ENCODE measurements at regions not wholly inside any gene's neighbourhood (a gene's known extent, or its start where the extent isn't known, plus 50 kb on each side); places are given as distances from the start of the nearest gene placed in this dataset.

- TF ChIP-seq CTCF (IDR thresholded peaks at IDR 0.05; ENCODE audit: insufficient read depth, low read length, severe bottlenecking) = no peak
- FAIRE-seq (no peak), DNase-seq (ENCODE audit: low read depth) (no peak)
- H3K36me3 ChIP-seq (ENCODE audit: control insufficient read depth, insufficient read depth, low read length) = no peaks in the 10 kb centered on the region
- no peak overlapping the region for H3K4me3 ChIP-seq (ENCODE audit: low read depth, low read length)
- H3K27me3 ChIP-seq (ENCODE audit: control insufficient read depth, insufficient read depth, low read length) = no peaks in the 10 kb centered on the region
These were observed 75.8 kb upstream of the CDH12 start for GRCh38 chr5:22928821-22929482.

GRCh38 chr5:22926574-22926973, 73.4 kb upstream of the CDH12 start:
- no peak for TF ChIP-seq CTCF (IDR thresholded peaks at IDR 0.05; ENCODE audit: insufficient read depth, low read length, severe bottlenecking)
- FAIRE-seq (no peak), DNase-seq (ENCODE audit: low read depth) (no peak)
- H3K36me3 ChIP-seq (ENCODE audit: control insufficient read depth, insufficient read depth, low read length) = no peaks in the 10 kb centered on the region
- H3K27me3 ChIP-seq (ENCODE audit: control insufficient read depth, insufficient read depth, low read length) = no peaks in the 10 kb centered on the region
- H3K4me3 ChIP-seq (ENCODE audit: low read depth, low read length) = no peak overlapping the region

GRCh38 chr5:22918511-22918910, 65.4 kb upstream of the CDH12 start:
- no peaks in the 10 kb centered on the region for H3K36me3 ChIP-seq (ENCODE audit: control insufficient read depth, insufficient read depth, low read length)
- H3K4me3 ChIP-seq (ENCODE audit: low read depth, low read length) = no peak overlapping the region
- no peaks in the 10 kb centered on the region for H3K27me3 ChIP-seq (ENCODE audit: control insufficient read depth, insufficient read depth, low read length)
- no peak for TF ChIP-seq CTCF (IDR thresholded peaks at IDR 0.05; ENCODE audit: insufficient read depth, low read length, severe bottlenecking)
- FAIRE-seq (no peak), DNase-seq (ENCODE audit: low read depth) (no peak)

GRCh38 chr5:22916393-22916792, 63.2 kb upstream of the CDH12 start:
- Histone ChIP-seq H3K4me3 (ENCODE audit: low read depth, low read length) (no peak overlapping the region), H3K36me3 (ENCODE audit: control insufficient read depth, insufficient read depth, low read length) (no peaks in the 10 kb centered on the region), H3K27me3 (ENCODE audit: control insufficient read depth, insufficient read depth, low read length) (no peaks in the 10 kb centered on the region)
- FAIRE-seq (no peak), DNase-seq (ENCODE audit: low read depth) (no peak)
- no peak for TF ChIP-seq CTCF (IDR thresholded peaks at IDR 0.05; ENCODE audit: insufficient read depth, low read length, severe bottlenecking)

- DNase-seq (ENCODE audit: low read depth) (no peak), FAIRE-seq (no peak)
- no peaks in the 10 kb centered on the region for H3K27me3 ChIP-seq (ENCODE audit: control insufficient read depth, insufficient read depth, low read length)
- H3K4me3 ChIP-seq (ENCODE audit: low read depth, low read length) = no peak overlapping the region
- TF ChIP-seq CTCF (IDR thresholded peaks at IDR 0.05; ENCODE audit: insufficient read depth, low read length, severe bottlenecking) = no peak
- H3K36me3 ChIP-seq (ENCODE audit: control insufficient read depth, insufficient read depth, low read length) = no peaks in the 10 kb centered on the region
These were observed 57.9 kb upstream of the CDH12 start for GRCh38 chr5:22911019-22911418.

- H3K36me3 ChIP-seq (ENCODE audit: control insufficient read depth, insufficient read depth, low read length) = no peaks in the 10 kb centered on the region
- FAIRE-seq (no peak), DNase-seq (ENCODE audit: low read depth) (no peak)
- no peak overlapping the region for H3K4me3 ChIP-seq (ENCODE audit: low read depth, low read length)
- no peaks in the 10 kb centered on the region for H3K27me3 ChIP-seq (ENCODE audit: control insufficient read depth, insufficient read depth, low read length)
- no peak for TF ChIP-seq CTCF (IDR thresholded peaks at IDR 0.05; ENCODE audit: insufficient read depth, low read length, severe bottlenecking)
These were observed 57.4 kb upstream of the CDH12 start for GRCh38 chr5:22910523-22910922.

Measured in bronchial epithelial cell (primary cell).